GM18868 (cell line): ENCODE measurements at regions not wholly inside any gene's neighbourhood (a gene's known extent, or its start where the extent isn't known, plus 50 kb on each side); places are given as distances from the start of the nearest gene placed in this dataset.

Experiments
- ATAC-seq: cut with Tn5 transposase; IDR thresholded peaks from one replicate; pipeline ENCODE4 v1.9.1; 2021; ENCODE audit warnings: mild to moderate bottlenecking, moderate library complexity; ENCODE audit not compliant: unreplicated experiment

DNA sequence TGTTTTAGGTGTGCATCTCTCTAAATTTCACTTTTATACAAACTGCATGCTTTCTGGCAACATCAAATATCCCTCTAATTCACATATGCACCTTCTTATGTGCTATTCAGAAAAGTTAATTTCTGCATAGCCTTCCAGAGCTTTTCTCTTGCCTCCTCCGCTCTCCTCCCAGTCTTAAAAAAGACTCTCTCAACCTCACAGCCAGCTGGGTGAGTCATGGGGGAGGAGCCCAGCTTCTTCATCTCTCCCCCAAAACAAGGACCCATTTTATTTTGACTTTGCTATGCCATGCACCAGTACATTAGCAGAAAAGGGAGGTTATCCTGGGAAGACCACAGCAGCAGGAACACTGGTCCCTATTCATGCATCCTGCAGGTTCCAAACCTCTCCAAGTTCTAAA, 234.4 kb downstream of the KCNA4 start:
- ATAC-seq = no peak

DNA sequence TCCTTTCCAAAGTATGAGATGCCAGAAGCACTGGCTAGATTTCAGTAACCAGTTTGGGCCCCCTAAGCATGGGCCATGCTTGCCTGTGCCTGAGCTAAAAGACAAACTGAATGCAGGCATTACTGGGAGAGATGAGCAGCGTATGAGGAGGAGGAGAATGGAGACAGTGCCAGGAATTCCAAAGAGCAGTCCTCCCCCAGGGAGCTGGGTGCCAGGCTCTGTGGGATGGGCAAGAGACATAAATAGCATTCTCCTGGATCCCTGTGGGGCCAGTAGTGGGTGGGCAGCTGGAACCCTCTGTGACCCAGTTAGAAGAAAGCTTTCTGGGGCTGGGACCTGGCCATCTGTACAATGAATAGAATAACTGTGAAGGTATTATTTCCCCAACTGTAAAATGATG, 235.6 kb downstream of the KCNA4 start:
- no peak for ATAC-seq

DNA sequence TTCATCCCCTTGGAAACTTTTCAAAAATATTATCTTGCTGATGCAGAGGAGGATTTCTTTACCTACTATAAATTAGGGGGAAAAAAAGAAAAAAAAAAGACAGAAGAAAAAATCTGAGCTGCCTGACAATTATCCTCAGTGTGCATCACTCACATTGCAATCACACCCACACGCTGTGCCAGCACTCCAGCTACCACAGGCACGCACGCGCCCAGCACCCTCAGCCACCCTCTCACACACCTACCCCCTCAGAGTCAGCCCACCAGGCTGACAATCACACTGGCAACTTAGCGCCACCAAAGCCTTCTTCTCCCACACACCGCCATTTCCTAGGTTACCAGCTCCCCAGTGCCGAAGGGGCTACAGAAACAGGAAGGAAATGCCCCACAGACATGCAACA, 236.1 kb downstream of the KCNA4 start:
- no peak for ATAC-seq

DNA sequence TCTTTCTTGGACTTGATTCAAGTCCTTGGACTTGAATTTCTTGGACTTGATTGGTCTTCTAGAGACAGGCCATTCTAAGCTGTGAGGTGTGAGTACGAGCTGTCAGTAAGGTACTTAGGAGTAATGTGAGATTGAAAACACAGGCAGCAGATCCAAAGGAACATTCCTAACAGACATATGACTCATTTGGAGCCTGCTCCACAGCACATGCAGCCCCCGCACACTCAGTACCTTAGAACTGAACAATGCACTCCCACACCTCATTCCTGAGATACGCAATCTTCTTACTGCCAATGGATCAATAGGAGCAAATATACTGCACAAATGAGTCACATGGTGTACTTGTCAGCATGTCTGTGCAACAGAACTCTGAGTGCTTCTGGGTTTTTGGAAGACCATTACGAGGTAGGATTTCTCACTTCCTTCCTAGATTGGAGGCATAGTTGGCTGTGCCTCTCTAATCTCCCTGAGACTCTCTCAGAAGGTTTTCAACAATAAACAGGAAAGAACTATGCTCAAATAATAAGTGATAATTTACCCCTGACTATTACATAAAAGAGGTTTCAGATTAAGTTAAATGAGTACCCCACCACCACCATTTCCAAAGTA, 243.1 kb downstream of the KCNA4 start:
- no peak for ATAC-seq

DNA sequence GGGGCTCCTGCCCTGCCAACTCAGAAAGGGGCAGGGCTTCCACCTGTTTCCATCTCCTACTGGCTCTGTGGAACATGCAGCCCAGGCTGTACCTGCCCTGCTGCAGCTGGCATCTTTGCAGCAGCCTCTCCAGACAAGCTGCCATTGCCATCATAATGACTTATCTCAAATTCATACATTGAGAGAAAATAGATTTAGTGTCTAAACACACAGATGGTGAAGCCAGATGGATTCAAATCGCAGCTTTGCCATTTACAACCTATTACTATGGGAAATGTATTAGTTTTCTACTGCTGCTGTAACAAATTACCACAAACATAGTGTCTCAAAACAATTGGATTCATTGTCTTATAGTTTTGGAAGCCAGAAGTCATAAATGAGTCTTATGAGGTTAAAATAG, 260.0 kb downstream of the KCNA4 start:
- no peak for ATAC-seq

DNA sequence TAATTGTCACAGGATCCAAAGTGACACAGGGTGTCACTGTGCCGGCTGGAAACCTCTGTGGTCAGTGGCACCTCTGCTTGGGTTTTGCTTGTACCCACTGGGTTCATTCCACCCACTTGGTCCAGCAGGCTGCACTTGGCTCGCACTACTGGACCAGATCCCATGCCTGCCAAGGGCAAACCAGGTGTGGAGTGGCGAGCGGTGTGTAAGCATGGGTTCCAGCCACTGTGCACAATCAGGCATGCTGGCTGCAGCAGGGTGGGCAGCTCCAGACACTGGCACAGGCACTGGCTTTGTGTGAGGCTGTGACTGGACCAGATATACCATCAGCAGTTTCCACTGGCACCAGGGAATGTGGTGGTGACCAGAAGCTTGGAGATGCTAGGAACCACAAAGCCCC, 261.4 kb downstream of the KCNA4 start:
- ATAC-seq = no peak

DNA sequence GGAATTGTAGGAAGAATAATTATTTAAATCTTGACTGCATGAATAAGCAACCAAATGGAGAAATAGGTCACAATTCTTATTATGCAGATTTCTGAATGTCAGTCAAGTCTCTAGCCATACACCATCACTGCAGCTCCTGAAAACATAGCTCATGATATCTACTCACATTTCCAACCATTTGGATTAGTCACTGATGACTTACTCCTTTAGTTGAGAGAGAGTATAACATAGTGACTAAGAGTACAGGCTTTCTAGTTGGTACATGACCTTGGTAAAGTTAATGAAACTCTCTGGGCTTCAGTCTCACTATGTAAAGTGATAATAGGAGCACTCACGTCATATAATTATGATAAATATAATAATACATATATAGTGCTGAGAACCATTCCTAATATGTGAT, 265.2 kb downstream of the KCNA4 start:
- no peak for ATAC-seq

DNA sequence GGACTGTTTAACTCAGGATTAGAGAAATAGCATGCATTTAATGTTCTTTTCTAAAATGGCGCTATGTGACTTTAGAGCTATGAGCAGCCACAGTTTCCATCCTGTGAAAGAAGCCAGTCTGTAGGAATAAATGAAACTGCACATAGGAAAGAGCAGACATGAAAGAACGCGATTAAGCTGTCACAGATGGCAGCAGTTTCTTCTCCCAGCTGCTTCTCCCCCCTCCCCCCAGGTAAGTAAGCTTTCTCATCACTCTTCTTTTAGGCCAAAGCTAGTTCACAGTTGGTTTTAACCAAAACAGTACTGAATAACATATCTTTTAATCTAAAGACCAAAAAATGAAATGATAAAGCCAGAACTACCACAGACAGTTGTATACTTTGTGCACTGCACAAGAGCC, 266.4 kb downstream of the KCNA4 start:
- no peak for ATAC-seq

DNA sequence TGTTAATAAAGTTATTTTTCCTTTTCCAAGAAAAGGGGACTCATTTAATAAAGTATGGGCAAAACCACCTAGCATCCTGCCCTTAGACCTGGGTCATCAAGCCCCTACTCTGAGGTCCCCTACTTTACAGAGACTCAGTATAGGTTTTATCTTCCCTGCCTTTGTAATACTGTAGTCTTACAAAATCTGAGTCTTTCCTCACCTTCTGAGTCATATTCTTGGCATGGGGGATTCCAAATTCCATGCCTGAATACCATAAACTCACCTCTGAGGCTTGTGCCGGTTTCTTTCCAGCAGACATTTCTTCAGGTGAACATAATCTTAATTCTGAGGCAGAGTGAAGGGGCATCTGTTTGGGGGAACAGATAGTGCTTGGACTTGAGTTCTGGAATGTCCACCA, 282.5 kb downstream of the KCNA4 start:
- no peak for ATAC-seq

DNA sequence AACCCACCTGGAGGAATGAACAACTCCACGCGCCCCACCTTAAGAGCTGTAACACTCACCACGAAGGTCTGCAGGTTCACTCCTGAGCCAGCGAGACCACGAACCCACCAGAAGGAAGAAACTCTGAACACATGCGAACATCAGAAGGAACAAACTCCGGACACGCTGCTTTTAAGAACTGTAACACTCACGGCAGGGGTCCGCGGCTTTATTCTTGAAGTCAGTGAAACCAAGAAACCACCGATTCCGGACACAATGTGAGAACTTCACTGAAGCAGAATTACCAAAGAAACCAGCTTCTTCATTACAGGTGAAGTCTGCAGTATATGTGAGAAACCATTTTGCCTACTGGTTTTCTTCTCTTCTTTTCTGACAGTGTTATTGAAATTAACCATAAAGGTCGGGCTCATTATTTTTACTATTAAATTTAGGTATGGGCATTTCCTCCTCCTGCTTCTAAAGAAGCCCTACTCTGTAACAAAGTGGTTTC, 303.0 kb downstream of the KCNA4 start:
- no peak for ATAC-seq

DNA sequence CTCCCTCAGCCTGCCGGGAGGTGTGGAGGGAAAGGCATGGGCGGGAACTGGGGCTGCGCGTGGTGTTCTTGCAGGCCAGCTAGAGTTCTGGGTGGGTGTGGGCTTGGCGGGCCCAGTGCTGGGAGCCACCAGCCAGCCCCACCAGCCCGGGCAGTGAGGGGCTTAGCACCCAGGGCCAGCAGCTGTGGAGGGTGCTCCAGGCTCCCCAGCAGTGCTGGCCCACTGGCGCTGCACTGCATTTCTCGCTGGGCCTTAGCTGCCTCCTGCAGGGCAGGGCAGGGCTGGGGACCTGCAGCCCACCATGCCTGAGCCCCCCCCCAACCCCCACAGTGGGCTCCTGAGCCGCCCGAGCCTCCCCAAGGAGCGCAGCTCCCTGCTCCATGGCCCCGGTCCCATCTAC, 304.2 kb downstream of the KCNA4 start:
- ATAC-seq = no peak

DNA sequence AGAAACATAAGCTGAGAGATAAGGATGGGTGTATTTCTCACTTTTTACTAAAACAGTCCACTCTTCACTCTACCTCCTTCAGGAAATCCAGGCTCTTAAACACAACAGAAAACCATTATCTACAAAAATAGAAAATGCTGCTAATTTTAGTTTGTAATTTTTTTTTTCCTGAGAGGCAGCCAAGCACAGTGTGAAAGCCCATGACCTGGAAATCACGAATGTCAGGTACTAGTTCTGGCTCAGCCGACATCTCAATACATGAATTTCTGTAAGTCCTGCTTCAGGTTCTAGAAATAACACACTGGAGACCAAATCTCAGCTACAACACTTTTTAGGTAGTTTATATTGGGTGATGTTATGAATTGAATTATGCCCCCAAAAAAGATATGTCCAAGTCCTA, 308.9 kb downstream of the KCNA4 start:
- ATAC-seq = no peak

DNA sequence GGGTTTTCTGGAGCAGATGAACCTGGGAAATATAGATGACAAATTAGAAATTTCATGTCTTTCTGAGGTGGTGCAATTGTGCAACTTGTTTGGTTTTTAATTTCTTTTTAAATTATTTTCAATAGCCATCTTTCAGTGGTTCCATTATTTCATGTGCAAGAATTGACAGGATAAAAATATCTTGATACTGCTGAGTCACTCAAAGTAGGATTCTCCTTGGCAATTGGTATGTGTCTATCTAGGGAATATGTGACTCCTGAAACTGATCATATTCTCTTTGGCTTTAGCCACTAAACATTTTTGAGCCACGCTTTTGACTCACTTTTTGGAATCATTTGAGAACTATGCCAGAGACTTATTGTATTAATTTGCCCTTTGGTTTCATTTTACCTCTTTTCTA, 331.5 kb downstream of the KCNA4 start:
- ATAC-seq = no peak

DNA sequence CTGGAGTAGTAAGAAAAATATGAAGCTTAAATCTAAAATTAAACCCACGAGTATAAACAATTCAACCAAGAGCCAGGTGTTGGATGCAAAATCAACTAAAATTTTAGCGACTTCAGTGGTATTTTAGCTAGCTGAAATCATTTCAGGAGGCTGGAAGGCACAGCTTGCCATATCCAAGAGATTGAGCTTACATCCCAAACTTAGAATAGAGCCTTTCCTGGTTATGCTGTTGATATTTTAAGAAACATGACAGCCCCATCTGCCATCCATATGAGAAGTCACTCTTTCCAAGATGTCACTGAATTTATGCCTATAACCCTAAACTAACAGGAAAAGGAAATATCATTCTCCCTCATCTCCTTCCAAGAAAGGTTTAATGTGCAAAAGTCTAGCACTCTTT, 334.0 kb downstream of the KCNA4 start:
- no peak for ATAC-seq

DNA sequence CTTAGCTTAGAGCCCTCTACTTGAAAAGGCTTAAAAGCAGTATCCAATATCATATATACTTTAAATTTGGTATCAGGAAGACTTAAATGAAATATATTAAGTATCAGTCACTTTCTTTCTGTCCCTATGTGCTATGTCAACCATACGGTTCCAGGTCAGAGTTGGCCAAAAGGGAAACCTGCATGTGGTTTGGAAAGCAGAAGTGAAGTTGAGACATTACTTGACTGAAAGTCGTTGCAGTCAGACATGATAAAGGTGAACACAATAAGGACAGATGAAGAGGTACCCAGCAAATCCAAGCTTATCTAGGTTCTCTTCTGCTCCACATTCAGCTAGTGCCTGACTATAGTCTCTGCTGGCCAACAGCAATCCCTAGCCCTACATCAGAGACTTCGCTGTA, 336.8 kb downstream of the KCNA4 start:
- peak; percentile 97 for ATAC-seq

DNA sequence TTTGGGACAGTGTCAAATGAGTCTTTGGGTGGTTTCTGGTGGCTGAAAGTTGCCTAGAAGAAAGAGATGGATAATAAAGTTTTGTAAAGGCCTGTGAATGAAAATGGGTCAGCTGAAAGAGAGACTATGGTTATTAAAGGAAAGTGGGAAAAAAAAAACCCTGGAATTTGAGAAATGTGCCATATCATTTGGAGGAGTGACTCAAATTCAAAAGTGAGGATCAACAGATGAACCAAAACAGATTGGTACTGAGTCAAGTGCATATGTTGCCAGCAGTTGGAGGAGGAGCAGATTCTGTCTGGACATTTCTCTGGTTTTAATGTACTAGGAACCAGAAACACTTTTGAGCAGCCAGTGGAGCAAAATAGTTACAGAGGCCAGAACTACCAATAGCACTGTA, 339.8 kb downstream of the KCNA4 start:
- no peak for ATAC-seq

DNA sequence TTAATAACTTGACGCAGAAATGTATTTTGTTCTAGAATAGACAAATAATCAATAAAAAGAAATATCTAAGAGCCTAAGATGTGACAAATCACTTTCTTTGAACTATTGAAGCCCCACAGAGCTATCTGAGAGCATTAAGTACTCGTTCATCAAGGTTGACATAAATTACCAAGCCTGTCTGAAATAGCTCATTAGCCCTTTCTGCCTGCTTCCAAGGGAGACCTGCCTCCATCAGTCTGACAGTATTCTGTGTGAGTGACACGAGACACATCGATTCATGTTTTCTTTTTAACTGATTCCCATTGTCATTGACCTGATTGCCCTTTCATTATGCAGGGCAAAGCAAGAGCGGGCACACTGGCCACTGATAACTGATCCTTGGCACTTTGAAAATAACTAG, 347.5 kb downstream of the KCNA4 start:
- no peak for ATAC-seq

DNA sequence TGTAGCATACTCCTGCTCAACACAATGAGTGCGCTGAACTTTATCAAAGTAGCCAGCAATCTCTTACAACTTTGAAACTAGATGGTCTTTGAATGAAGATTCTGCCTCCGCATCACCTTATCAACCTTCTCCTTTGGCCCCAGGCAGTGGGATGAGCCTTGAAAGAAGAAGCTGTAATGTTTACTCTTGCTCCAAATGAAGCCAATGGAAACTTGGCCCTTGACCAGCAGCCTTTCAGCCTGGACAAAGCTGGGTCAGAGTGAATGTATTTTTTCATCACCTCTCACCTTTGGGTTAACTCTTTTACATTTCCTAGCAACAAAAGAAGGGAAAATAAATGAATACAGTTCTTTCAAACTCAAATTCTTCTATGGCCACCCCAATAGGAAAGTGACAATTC, 359.1 kb downstream of the KCNA4 start:
- no peak for ATAC-seq

DNA sequence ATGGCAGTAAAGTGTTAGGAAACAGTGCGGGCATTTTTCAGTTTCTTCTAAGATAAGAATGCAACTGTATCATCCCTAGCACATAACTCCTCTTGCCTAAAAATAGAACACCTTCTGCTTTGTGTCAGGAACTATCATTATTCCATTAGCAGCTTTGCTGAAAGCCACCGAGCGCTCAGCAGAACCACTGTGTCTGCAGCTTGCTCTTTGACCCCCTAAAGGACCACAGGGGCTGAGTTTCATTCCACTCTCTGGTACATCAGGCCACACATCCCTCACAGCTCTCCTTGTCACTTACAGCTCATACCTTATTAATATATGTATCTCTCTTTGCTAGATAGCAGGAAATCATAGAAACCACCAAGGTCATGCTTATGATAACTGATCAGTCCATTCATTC, 360.2 kb downstream of the KCNA4 start:
- no peak for ATAC-seq

DNA sequence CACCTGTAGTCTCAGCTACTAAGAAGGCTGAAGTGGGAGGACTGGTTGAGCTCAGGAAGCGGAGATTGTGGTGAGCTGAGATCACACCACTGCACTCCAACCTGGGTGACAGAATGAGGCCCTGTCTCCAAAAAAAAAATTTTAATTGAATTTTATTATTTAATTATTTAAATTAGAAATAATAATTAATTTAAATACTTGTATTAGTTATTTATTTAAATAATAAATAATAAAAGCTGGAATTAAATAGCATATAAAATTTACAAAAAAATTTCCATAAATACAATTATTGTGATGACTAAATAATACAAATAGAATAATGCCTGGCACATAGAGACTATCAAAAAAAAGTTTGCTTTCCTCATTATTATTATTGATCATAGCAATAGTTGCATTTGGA, 371.5 kb downstream of the KCNA4 start:
- ATAC-seq = no peak

DNA sequence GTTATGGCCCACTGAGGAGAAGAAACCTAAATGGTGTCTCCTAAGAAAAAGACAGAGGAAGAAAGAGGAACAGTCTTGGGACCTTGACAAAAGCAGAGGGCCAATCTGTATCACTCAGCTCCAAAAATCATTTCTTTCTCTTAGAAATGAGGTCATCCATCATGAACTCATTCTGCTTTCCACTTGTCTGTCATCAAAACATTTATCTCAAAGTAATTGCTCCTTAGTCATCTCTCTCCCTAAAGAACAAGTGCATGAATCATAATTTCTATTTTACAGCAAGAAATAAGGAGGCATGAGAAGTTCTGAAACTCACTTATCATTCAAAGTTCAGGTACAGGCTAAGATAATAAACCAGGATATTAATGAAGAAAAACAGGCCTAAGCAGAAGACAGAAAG, 375.6 kb downstream of the KCNA4 start:
- no peak for ATAC-seq

DNA sequence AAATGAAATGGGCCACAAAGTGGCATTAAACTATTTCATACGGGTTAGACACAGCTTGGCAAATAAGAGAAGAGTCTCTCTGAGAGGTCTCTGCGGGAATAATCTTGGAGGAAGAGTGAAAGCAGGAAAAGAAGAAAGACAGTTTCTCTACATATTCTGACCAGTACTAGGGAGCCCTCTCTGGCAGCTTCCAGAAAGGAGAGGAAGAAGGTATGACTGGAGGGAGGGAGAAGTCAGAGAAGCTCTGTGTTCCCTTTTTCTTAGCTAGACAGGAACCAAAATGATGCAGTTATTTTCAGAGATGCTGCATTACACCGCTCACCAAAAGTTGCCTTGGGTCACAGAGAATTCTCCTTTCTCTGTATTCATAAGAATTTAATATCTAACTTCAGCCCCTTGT, 382.1 kb downstream of the KCNA4 start:
- ATAC-seq = no peak

DNA sequence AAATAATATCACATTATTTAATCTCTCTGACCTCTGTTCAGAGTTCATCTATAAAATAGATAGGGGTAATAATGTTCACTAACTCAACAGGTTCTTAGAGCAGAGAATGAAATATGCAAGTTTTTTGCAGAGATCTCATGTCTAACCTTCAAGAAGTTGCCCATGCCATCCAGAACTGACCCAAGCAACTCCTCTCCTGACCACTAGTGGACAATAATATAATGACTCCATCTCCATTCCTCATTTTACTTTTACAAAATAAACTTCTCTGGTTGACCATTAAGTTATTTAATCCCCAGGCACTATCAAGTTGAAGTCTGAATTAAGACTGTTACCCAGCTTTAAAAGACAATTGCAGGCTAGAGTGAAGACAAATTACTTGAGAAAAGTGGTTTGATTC, 382.6 kb downstream of the KCNA4 start:
- ATAC-seq = no peak

DNA sequence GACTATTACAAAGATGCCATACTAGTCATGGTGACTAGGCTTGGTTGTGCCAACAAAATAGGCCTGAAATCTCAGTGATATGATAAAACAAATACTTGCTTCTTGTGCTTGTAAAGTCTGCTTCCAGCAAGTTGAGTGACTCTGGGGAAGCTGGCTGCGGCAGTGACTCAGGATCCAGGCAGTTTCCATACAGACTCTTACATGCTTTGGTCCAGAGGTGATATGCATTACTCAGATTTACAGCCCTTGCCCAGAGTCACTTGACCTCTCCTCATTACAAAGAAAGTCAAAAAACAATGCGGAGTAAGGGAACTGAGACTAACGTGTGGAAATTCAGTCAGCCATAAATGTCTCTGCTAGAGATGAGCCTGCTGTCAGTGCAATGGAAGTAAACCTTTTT, 387.5 kb downstream of the KCNA4 start:
- ATAC-seq = no peak
